ENCODE measurements at regions not wholly inside any gene's neighbourhood (a gene's known extent, or its start where the extent isn't known, plus 50 kb on each side); places are given as distances from the start of the nearest gene placed in this dataset.

GRCh38 chr15:35142578-35142977, 57.5 kb upstream of the NANOGP8 start:
- no peaks in the 10 kb centered on the region for H3K36me3 ChIP-seq (ENCODE audit: insufficient read depth, low read length)
- no peaks in the 10 kb centered on the region for H3K79me2 ChIP-seq (ENCODE audit: insufficient read depth, low read length)
- no peak overlapping the region for H3K27ac ChIP-seq (ENCODE audit: low read depth, low read length)
- H3K9me3 ChIP-seq (ENCODE audit: low read depth, low read length): no peaks in the 10 kb centered on the region
- no peak overlapping the region for H3K4me3 ChIP-seq (ENCODE audit: insufficient read depth, low read length)
- H3K27me3 ChIP-seq (ENCODE audit: insufficient read depth, low read length): no peaks in the 10 kb centered on the region
- H3K4me1 ChIP-seq (ENCODE audit: insufficient read depth, low read length): peaks cover 16% of the 10 kb centered on the region
- H3K4me2 ChIP-seq (ENCODE audit: insufficient read depth, low read length): no peak overlapping the region
- no peak for DNase-seq (ENCODE audit: insufficient read length, low spot score, missing footprints)
- no peaks in the 10 kb centered on the region for H4K20me1 ChIP-seq (ENCODE audit: insufficient read depth, low read length)
- H2AFZ ChIP-seq (ENCODE audit: low read length): peak overlapping the region; percentile 73
- no peak for TF ChIP-seq CTCF (IDR thresholded peaks at IDR 0.05; ENCODE audit: extremely low read depth, low read depth, low read length)

- Histone ChIP-seq H4K20me1 (ENCODE audit: insufficient read depth, low read length) (no peaks in the 10 kb centered on the region), H3K4me2 (ENCODE audit: insufficient read depth, low read length) (peak overlapping the region; percentile 27), H3K27ac (ENCODE audit: low read depth, low read length) (peak overlapping the region; percentile 19), H3K4me1 (ENCODE audit: insufficient read depth, low read length) (peaks cover 16% of the 10 kb centered on the region), H2AFZ (ENCODE audit: low read length) (peak overlapping the region; percentile 4), H3K79me2 (ENCODE audit: insufficient read depth, low read length) (no peaks in the 10 kb centered on the region), H3K9me3 (ENCODE audit: low read depth, low read length) (no peaks in the 10 kb centered on the region), H3K4me3 (ENCODE audit: insufficient read depth, low read length) (no peak overlapping the region), H3K27me3 (ENCODE audit: insufficient read depth, low read length) (no peaks in the 10 kb centered on the region), H3K36me3 (ENCODE audit: insufficient read depth, low read length) (no peaks in the 10 kb centered on the region)
- no peak for DNase-seq (ENCODE audit: insufficient read length, low spot score, missing footprints)
- no peak for TF ChIP-seq CTCF (IDR thresholded peaks at IDR 0.05; ENCODE audit: extremely low read depth, low read depth, low read length)
Measured at GRCh38 chr15:35141743-35142471, 56.8 kb upstream of the NANOGP8 start.

GRCh38 chr15:35139822-35140221, 54.7 kb upstream of the NANOGP8 start:
- no peaks in the 10 kb centered on the region for H3K36me3 ChIP-seq (ENCODE audit: insufficient read depth, low read length)
- no peaks in the 10 kb centered on the region for H3K27me3 ChIP-seq (ENCODE audit: insufficient read depth, low read length)
- H3K9me3 ChIP-seq (ENCODE audit: low read depth, low read length): no peaks in the 10 kb centered on the region
- no peaks in the 10 kb centered on the region for H4K20me1 ChIP-seq (ENCODE audit: insufficient read depth, low read length)
- DNase-seq (ENCODE audit: insufficient read length, low spot score, missing footprints): no peak
- H3K4me3 ChIP-seq (ENCODE audit: insufficient read depth, low read length): no peak overlapping the region
- no peak overlapping the region for H3K4me2 ChIP-seq (ENCODE audit: insufficient read depth, low read length)
- H3K4me1 ChIP-seq (ENCODE audit: insufficient read depth, low read length): peaks cover 16% of the 10 kb centered on the region
- H3K79me2 ChIP-seq (ENCODE audit: insufficient read depth, low read length): no peaks in the 10 kb centered on the region
- TF ChIP-seq CTCF (IDR thresholded peaks at IDR 0.05; ENCODE audit: extremely low read depth, low read depth, low read length): no peak
- no peak overlapping the region for H3K27ac ChIP-seq (ENCODE audit: low read depth, low read length)
- no peak overlapping the region for H2AFZ ChIP-seq (ENCODE audit: low read length)

DNA sequence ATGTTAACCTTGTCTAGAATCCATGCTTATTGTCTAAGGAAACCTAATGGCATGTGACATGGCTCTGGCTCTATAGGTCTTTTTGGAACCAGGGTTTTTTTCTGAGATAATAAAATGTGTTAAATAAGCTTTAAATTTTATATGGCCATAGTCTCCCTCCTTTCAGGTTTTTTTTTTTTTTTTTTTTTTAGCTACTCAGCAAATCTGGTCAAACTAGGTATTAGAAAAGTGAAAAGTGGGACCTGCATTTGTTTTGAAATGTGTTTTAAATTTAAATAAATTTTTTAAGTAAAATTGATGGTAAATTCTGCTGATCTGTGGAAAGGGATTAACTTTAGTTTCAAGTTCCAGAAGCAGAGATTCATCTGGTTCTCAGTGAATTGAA, 52.1 kb upstream of the NANOGP8 start:
- no peak overlapping the region for H2AFZ ChIP-seq (ENCODE audit: low read length)
- H3K4me1 ChIP-seq (ENCODE audit: insufficient read depth, low read length): peaks cover 9% of the 10 kb centered on the region
- H3K9me3 ChIP-seq (ENCODE audit: low read depth, low read length): no peaks in the 10 kb centered on the region

More for the DNA sequence above, 52.1 kb upstream of the NANOGP8 start:
- no peak for DNase-seq (ENCODE audit: insufficient read length, low spot score, missing footprints)
- no peak overlapping the region for H3K4me2 ChIP-seq (ENCODE audit: insufficient read depth, low read length)
- H3K4me3 ChIP-seq (ENCODE audit: insufficient read depth, low read length): no peak overlapping the region
- H4K20me1 ChIP-seq (ENCODE audit: insufficient read depth, low read length): no peaks in the 10 kb centered on the region
- H3K27ac ChIP-seq (ENCODE audit: low read depth, low read length): no peak overlapping the region
- no peak for TF ChIP-seq CTCF (IDR thresholded peaks at IDR 0.05; ENCODE audit: extremely low read depth, low read depth, low read length)
- no peaks in the 10 kb centered on the region for H3K36me3 ChIP-seq (ENCODE audit: insufficient read depth, low read length)
- H3K27me3 ChIP-seq (ENCODE audit: insufficient read depth, low read length): no peaks in the 10 kb centered on the region
- no peaks in the 10 kb centered on the region for H3K79me2 ChIP-seq (ENCODE audit: insufficient read depth, low read length)

Data from osteoblast (primary cell).